Retinal pigment epithelial cell (primary cell): ENCODE measurements at regions not wholly inside any gene's neighbourhood (a gene's known extent, or its start where the extent isn't known, plus 50 kb on each side); places are given as distances from the start of the nearest gene placed in this dataset.
A peak's percentile ranks its signal among the peaks of the same experiment; 100 is the strongest.

Experiments
- DNase-seq: peaks from one replicate; pipeline ENCODE4 v3.0.0-alpha.2; 2010; ENCODE audit warnings: low read depth
- H3K4me3 ChIP-seq: 2 replicates; pipeline ENCODE4 v1.5.1; 2011; ENCODE audit warnings: mild to moderate bottlenecking, low read length, control low read depth, moderate library complexity
- CTCF ChIP-seq: conservative IDR thresholded peaks from 2 replicates; pipeline ENCODE4 v1.5.1; 2011; ENCODE audit warnings: low read depth, low read length, control low read depth, inconsistent platforms

- TF ChIP-seq CTCF: no peak
- no peak for DNase-seq
- H3K4me3 ChIP-seq: no peak overlapping the region
These were observed 108.9 kb upstream of the PROK2 start for GRCh38 chr3:71893702-71894479.

- TF ChIP-seq CTCF: no peak
- no peak overlapping the region for H3K4me3 ChIP-seq
- DNase-seq: no peak
These were observed 108.2 kb upstream of the PROK2 start for GRCh38 chr3:71893122-71893521.

- no peak for DNase-seq
- no peak for TF ChIP-seq CTCF
- H3K4me3 ChIP-seq: no peak overlapping the region
These were observed 106.5 kb upstream of the PROK2 start for GRCh38 chr3:71891483-71891882.

- no peak overlapping the region for H3K4me3 ChIP-seq
- no peak for TF ChIP-seq CTCF
These were observed 105.5 kb upstream of the PROK2 start for GRCh38 chr3:71890356-71890931.

GRCh38 chr3:71887256-71887655 is 102.3 kb upstream of the PROK2 start:
- no peak overlapping the region for H3K4me3 ChIP-seq
- no peak for TF ChIP-seq CTCF
- DNase-seq: no peak

More at GRCh38 chr3:71890356-71890931, 105.5 kb upstream of the PROK2 start:
- no peak for DNase-seq

GRCh38 chr3:71885006-71885405 is 100.1 kb upstream of the PROK2 start:
- DNase-seq: peak; percentile 61
- no peak overlapping the region for H3K4me3 ChIP-seq
- no peak for TF ChIP-seq CTCF

- TF ChIP-seq CTCF: no peak
- H3K4me3 ChIP-seq: no peak overlapping the region
- no peak for DNase-seq
These were observed 96.8 kb upstream of the PROK2 start for GRCh38 chr3:71881732-71882131.
